ENCODE measurements at regions not wholly inside any gene's neighbourhood (a gene's known extent, or its start where the extent isn't known, plus 50 kb on each side); places are given as distances from the start of the nearest gene placed in this dataset.
"Not testable (repeated sequence)": the region's sequence is repeated elsewhere in the genome, so short reads cannot be mapped to it uniquely, and the experiment has no call there.

DNA sequence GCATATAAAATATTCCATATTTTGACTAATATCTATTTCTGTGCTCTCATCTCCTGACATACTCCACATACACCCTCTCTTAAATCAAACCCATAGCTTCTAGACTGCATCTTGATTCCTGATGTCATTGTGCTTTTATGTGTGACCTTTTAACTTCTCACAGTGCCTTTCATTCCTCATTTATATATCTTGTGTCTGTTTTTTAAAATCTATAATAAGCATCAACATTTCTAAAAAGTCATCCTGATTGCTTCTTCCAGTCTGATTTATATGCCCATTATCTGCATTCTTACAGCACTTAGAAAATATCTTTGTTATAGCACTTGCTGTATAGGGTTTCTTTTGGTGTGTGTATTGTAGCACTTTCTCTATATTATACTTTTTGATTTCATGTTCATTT lies 190.1 kb upstream of the ITM2A start:
- H3K27ac Mint-ChIP-seq: no peak overlapping the region
- H3K36me3 Mint-ChIP-seq: no peaks in the 10 kb centered on the region
- H3K4me3 Mint-ChIP-seq: no peak overlapping the region
- H3K27me3 Mint-ChIP-seq: peaks cover 1% of the 10 kb centered on the region
- H3K9me3 Mint-ChIP-seq: no peaks in the 10 kb centered on the region
- no peaks in the 10 kb centered on the region for H3K4me1 Mint-ChIP-seq

GRCh38 chrX:79556800-79557199 lies 189.7 kb upstream of the ITM2A start:
- Mint-ChIP-seq H3K36me3 (no peaks in the 10 kb centered on the region), H3K4me3 (no peak overlapping the region), H3K4me1 (no peaks in the 10 kb centered on the region), H3K9me3 (no peaks in the 10 kb centered on the region), H3K27ac (no peak overlapping the region), H3K27me3 (peaks cover 2% of the 10 kb centered on the region)

DNA sequence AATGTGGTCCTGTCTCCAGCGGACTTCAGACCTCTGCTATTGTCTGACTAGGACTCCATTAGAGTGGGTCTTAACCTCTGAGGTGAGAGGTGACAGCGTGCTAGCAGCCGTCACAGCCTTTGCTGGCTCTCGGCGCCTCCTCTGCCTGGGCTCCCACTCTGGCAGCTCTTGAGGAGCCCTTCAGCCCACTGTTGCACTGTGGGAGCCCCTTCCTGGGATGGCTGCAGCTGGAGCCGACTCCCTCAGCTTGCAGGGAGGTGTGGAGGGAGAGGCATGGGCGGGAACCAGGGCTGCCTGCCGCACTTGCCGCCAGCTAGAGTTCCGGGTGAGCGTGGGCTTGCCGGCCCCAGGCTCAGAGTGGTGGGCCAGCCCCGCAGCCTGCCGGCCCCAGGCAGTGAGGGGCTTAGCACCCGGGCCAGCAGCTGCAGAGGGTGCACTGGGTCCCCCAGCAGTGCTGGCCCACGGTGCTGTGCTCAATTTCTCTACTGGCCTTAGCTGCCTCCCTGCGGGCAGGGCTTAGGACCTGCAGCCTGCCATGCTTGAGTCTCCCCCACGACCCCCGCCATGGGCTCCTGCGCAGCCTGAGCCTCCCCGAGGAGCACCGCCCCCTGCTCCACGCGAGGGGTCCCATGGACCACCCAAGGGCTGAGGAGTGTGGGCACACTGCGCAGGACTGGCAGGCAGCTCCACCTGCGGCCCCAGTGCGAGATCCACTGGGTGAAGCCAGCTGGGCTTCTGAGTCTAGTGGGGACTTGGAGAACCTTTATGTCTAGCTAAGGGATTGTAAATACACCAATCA lies 163.4 kb upstream of the ITM2A start:
- no peaks in the 10 kb centered on the region for H3K36me3 Mint-ChIP-seq
- H3K4me1 Mint-ChIP-seq: no peaks in the 10 kb centered on the region
- H3K27me3 Mint-ChIP-seq: no peaks in the 10 kb centered on the region
- H3K4me3 Mint-ChIP-seq: no peak overlapping the region
- H3K27ac Mint-ChIP-seq: no peak overlapping the region
- peaks cover 6% of the 10 kb centered on the region for H3K9me3 Mint-ChIP-seq

DNA sequence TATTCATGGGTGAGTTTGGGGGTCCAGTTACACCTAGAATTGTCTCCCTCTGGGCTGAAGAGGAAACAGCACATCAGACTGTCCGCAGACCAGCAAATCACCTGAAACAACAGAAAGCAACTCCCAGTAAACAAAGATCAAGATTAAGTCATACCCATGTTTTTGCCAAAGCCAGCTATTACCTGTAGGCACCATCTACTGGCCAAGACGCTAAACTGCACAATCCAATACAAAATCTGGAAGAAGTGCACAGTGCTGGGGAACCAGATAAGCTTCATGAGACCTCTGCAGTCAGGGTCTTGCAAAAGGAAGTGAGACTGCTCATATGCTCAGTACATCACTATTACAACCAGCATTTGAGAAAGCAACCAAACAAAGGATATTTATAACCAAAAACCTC lies 157.5 kb upstream of the ITM2A start:
- Mint-ChIP-seq H3K36me3 (no peaks in the 10 kb centered on the region), H3K4me3 (no peak overlapping the region), H3K9me3 (peaks cover 12% of the 10 kb centered on the region), H3K27ac (no peak overlapping the region), H3K27me3 (peaks cover 1% of the 10 kb centered on the region), H3K4me1 (no peaks in the 10 kb centered on the region)

DNA sequence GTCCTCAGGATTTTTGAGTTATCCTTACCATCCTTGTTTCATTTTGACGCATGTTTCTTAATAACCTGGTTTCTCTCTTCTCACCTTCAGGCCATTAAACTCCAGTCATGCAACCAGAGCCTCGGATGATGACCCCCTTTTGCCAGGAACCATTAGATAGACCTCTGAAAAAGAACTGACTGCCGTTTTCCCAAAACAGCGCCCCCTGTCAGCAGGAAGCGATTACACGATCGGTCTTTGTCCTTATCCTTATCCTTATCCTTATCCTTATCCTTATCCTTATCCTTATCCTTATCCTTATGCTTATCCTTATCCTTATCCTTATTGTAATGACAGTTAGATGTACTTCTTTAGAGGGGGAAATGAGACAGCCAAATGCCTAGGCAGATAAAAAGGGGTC lies 148.4 kb upstream of the ITM2A start:
- Mint-ChIP-seq H3K4me1 (no peaks in the 10 kb centered on the region), H3K27ac (no peak overlapping the region), H3K4me3 (no peak overlapping the region), H3K27me3 (peaks cover 6% of the 10 kb centered on the region), H3K9me3 (no peaks in the 10 kb centered on the region), H3K36me3 (no peaks in the 10 kb centered on the region)

DNA sequence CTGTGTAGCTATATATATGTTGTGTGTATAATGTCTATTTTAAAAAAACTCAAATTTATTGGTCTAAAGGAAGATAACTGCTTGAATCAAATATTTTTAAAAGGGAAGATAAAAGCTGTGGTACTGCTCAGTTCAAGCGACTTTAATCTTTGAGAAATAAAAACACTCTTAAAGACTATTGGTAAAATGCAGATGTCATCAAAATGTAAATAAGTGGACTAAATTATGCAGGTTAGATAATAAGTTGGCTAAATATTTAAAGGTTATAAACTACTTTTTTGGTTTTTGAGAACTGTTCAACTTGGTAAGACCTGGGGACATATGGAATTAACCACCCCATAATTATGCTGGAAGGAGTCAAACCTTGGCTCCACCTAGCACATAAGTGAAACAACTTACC lies 144.7 kb upstream of the ITM2A start:
- H3K4me3 Mint-ChIP-seq: no peak overlapping the region
- no peak overlapping the region for H3K27ac Mint-ChIP-seq
- H3K27me3 Mint-ChIP-seq: peaks cover 6% of the 10 kb centered on the region
- H3K36me3 Mint-ChIP-seq: no peaks in the 10 kb centered on the region
- H3K4me1 Mint-ChIP-seq: no peaks in the 10 kb centered on the region
- H3K9me3 Mint-ChIP-seq: no peaks in the 10 kb centered on the region

- Mint-ChIP-seq H3K9me3 (no peaks in the 10 kb centered on the region), H3K27me3 (no peaks in the 10 kb centered on the region), H3K4me1 (no peaks in the 10 kb centered on the region), H3K27ac (no peak overlapping the region), H3K36me3 (no peaks in the 10 kb centered on the region), H3K4me3 (no peak overlapping the region)
Observed at GRCh38 chrX:79506001-79506400, 138.9 kb upstream of the ITM2A start.

DNA sequence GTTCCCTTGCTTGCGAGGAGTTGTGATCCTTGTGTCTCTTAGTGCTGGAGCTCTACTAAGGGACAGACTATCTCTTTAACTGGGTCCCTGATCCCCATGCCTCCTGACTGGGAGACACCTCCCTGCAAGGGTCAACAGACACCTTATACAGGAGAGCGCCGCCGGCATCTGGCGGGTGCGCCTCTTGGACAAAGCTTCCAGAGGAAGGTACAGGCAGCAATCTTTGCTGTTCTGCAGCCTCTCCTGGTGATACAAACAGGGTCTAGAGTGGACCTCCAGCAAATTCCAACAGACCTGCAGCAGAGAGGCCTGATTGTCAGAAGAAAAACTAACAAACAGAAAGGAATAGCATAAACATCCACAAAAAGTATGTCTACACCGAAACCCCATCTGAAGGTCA lies 115.6 kb upstream of the ITM2A start:
- Mint-ChIP-seq H3K9me3 (peaks cover 7% of the 10 kb centered on the region), H3K4me3 (no peak overlapping the region), H3K27ac (no peak overlapping the region), H3K27me3 (peaks cover 17% of the 10 kb centered on the region), H3K4me1 (no peaks in the 10 kb centered on the region), H3K36me3 (peaks cover 3% of the 10 kb centered on the region)

GRCh38 chrX:79477691-79478090 lies 110.6 kb upstream of the ITM2A start:
- Mint-ChIP-seq H3K27me3 (peaks cover 6% of the 10 kb centered on the region), H3K4me3 (no peak overlapping the region), H3K9me3 (no peaks in the 10 kb centered on the region), H3K4me1 (no peaks in the 10 kb centered on the region), H3K27ac (no peak overlapping the region), H3K36me3 (no peaks in the 10 kb centered on the region)

- Mint-ChIP-seq H3K9me3 (no peaks in the 10 kb centered on the region), H3K36me3 (no peaks in the 10 kb centered on the region), H3K4me1 (no peaks in the 10 kb centered on the region), H3K27ac (no peak overlapping the region), H3K4me3 (no peak overlapping the region), H3K27me3 (peaks cover 5% of the 10 kb centered on the region)
Observed at GRCh38 chrX:79466636-79467035, 99.5 kb upstream of the ITM2A start.

DNA sequence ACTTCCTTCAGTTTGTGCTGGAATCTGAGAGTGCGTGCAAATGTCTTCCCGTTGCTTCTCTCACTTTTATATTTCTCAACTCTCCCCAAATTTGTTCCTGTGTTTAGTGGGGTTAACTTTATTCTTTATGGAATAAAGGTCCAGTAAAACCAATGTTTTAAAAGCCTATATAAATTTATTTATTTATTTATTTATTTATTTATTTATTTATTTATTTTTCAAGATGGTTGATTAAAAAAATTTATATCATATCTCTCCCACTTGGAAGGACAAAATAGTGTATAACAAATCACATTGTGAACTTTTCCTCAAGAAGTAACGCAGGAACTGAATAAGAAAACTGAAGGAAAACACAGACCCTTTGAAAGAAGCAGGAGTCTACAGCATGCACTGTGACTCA lies 95.3 kb upstream of the ITM2A start:
- no peak overlapping the region for H3K4me3 Mint-ChIP-seq
- no peaks in the 10 kb centered on the region for H3K9me3 Mint-ChIP-seq
- H3K36me3 Mint-ChIP-seq: peaks cover 1% of the 10 kb centered on the region
- H3K27me3 Mint-ChIP-seq: peaks cover 5% of the 10 kb centered on the region
- H3K4me1 Mint-ChIP-seq: no peaks in the 10 kb centered on the region
- no peak overlapping the region for H3K27ac Mint-ChIP-seq

DNA sequence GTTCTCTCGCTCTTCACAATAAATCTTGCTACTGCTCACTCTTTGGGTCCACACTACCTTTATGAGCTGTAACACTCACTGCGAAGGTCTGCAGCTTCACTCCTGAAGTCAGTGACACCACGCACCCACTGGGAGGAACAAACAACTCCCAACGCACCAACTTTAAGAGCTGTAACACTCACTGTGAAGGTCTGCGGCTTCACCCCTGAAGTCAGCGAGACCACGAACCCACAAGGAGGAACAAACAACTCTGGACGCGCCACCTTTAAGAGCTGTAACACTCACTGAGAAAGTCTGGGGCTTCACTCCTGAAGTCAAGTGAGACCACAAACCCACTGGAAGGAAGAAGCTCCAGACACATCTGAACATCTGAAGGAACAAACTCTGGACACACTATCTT lies 89.5 kb upstream of the ITM2A start:
- H3K27ac Mint-ChIP-seq, H3K4me3 Mint-ChIP-seq, H3K4me1 Mint-ChIP-seq, H3K27me3 Mint-ChIP-seq, H3K36me3 Mint-ChIP-seq, H3K9me3 Mint-ChIP-seq: not testable (repeated sequence)

DNA sequence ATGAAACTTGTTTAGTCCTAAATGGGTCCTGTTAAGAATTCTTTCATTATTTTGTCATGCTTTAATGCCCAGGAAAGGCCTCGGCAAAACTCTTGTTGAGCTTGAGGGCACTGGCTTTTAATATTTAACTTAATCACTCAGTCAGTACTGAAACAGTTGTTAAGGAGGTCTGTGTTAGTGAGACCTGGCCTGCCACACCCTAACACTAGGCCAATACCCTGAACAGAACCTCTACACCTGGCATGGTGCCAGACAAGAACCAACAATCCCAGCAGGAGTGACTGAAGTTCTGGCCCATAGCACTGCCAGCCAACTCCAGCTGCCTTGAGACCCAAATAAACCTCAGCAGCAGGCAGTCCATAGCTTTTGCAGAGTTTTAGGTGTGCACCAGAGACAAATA lies 85.7 kb upstream of the ITM2A start:
- Mint-ChIP-seq H3K36me3 (no peaks in the 10 kb centered on the region), H3K9me3 (no peaks in the 10 kb centered on the region), H3K4me1 (peaks cover 4% of the 10 kb centered on the region), H3K27me3 (no peaks in the 10 kb centered on the region), H3K4me3 (no peak overlapping the region), H3K27ac (no peak overlapping the region)

DNA sequence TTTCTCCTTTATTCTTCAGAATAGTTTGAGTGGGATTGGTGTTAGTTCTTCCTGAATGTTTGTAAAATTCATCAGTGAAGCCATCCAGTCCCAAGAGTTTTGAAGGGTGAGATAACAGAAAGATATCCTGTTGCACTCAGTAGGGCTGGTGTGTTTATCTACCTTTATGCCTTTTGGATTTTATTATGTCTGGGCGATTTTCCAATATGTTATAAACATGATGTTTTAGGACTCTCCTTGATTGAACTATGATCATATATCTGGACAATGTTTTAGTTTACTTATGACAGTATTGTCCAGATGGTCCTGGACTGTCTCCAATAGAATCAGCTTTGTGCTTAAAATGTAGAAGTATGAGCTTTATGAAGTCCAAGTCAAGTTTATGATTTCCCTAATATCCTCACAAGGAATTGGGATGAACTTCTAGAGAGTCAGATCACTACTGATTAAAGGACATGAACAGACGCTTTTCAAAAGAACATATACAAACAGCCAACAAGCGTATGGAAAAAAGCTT lies 77.6 kb upstream of the ITM2A start:
- Mint-ChIP-seq H3K27me3 (no peaks in the 10 kb centered on the region), H3K4me1 (no peaks in the 10 kb centered on the region), H3K9me3 (no peaks in the 10 kb centered on the region), H3K36me3 (no peaks in the 10 kb centered on the region), H3K27ac (no peak overlapping the region), H3K4me3 (no peak overlapping the region)

- no peaks in the 10 kb centered on the region for H3K9me3 Mint-ChIP-seq
- no peaks in the 10 kb centered on the region for H3K27me3 Mint-ChIP-seq
- no peak overlapping the region for H3K4me3 Mint-ChIP-seq
- H3K36me3 Mint-ChIP-seq: no peaks in the 10 kb centered on the region
- no peaks in the 10 kb centered on the region for H3K4me1 Mint-ChIP-seq
- H3K27ac Mint-ChIP-seq: no peak overlapping the region
Observed at GRCh38 chrX:79443121-79443520, 76.0 kb upstream of the ITM2A start.

DNA sequence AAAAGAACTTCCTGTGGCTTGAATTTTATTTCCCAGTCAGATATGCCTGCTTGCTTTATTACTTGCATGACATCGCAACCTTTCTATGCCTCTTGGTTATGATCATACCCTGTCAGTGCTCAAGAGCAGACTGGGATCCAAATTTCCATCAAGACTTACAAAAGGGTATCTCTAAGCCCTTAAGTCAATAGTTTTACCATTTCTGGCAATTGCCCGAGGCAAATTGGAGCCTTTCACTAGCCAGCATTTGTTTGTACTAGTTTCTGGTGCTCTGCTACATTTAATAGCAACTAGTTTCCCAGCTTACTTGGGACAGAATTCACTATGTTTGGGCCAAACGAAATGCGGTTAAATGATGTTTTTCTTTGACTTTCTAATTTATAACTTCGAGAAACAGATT lies 73.2 kb upstream of the ITM2A start:
- H3K4me1 Mint-ChIP-seq: no peaks in the 10 kb centered on the region
- H3K4me3 Mint-ChIP-seq: no peak overlapping the region
- no peaks in the 10 kb centered on the region for H3K36me3 Mint-ChIP-seq
- H3K27me3 Mint-ChIP-seq: no peaks in the 10 kb centered on the region
- H3K9me3 Mint-ChIP-seq: no peaks in the 10 kb centered on the region
- H3K27ac Mint-ChIP-seq: no peak overlapping the region

All from activated naive CD4-positive, alpha-beta T cell treated with anti-CD3 and anti-CD28 coated beads, Interleukin-2, amount 50 U/mL, for 24 hours (primary cell).